Retinal pigment epithelial cell (primary cell): ENCODE measurements at regions not wholly inside any gene's neighbourhood (a gene's known extent, or its start where the extent isn't known, plus 50 kb on each side); places are given as distances from the start of the nearest gene placed in this dataset.

ENCODE experiments used
- DNase-seq: peaks from one replicate; pipeline ENCODE4 v3.0.0-alpha.2; 2010; ENCODE audit warnings: low read depth
- H3K4me3 ChIP-seq: 2 replicates; pipeline ENCODE4 v1.5.1; 2011; ENCODE audit warnings: mild to moderate bottlenecking, low read length, control low read depth, moderate library complexity
- CTCF ChIP-seq: conservative IDR thresholded peaks from 2 replicates; pipeline ENCODE4 v1.5.1; 2011; ENCODE audit warnings: low read depth, low read length, control low read depth, inconsistent platforms

- H3K4me3 ChIP-seq, result no peak overlapping the region
- no peak for DNase-seq
- no peak for TF ChIP-seq CTCF
Observed at GRCh38 chr1:94719926-94720793, 100.0 kb upstream of the SLC44A3 start.

GRCh38 chr1:94716965-94717364 is 103.2 kb upstream of the SLC44A3 start:
- H3K4me3 ChIP-seq, result no peak overlapping the region
- no peak for TF ChIP-seq CTCF
- no peak for DNase-seq

GRCh38 chr1:94715321-94715720 is 104.8 kb upstream of the SLC44A3 start:
- H3K4me3 ChIP-seq, result no peak overlapping the region
- DNase-seq, result no peak
- TF ChIP-seq CTCF, result no peak

DNA sequence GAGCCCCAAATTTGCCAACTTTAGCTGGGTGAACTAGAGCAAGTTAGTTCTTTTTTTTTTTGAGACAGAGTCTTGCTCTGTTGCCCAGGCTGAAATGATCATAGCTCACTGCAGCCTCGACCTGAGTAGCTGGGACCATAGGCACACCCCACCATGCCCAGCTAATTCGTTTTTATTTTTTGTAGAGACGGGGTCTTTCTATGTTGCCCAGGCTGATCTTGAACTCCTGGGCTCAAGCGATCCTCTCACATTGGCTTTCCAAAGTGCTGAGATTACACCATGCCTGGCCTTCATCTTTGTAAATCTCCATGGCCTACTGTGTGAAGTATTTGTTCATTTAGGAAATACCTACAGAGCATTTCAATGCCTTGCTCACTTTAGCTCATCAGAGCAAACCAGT is 105.6 kb upstream of the SLC44A3 start:
- TF ChIP-seq CTCF, result no peak
- no peak overlapping the region for H3K4me3 ChIP-seq
- DNase-seq, result no peak

GRCh38 chr1:94714152-94714551 is 106.0 kb upstream of the SLC44A3 start:
- TF ChIP-seq CTCF, result no peak
- DNase-seq, result no peak
- no peak overlapping the region for H3K4me3 ChIP-seq

- TF ChIP-seq CTCF, result no peak
- H3K4me3 ChIP-seq, result no peak overlapping the region
- DNase-seq, result peak; percentile 65
Observed at GRCh38 chr1:94713472-94714141, 106.5 kb upstream of the SLC44A3 start.

DNA sequence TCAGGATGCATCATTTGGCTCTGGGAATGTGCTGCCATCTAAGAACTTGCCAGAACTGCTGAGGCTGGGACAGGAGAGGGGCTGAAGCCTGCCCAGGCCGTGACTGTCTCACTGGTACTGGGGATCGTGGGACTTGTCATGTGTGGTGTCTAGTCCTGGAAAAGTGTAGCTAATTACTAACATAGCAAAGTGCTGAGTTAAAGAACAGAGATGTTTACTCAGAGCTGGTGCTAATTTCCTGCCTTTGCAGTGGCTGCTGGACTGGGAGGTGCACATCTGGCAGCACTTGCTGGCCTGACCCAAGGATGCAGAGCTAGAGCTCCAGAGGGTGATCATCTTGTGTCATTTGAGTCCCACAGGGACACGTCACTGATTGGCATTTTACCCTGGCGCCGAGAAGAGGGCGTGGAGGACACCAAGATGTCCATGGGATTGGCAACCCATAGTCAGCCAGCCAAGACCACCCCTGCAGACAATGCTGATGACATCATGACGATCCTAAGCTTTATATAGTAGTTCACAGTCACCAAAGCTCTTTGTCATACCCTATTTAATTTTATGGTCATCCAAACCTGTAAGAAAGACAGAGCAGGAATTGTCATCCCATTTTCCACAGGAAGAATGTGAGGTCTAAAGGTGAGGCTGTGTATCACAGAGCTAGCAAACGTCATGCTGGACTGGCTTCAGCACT is 110.1 kb upstream of the SLC44A3 start:
- no peak for TF ChIP-seq CTCF
- no peak overlapping the region for H3K4me3 ChIP-seq
- DNase-seq, result no peak
